Lower leg skin (tissue), 3 donors: ENCODE measurements at regions not wholly inside any gene's neighbourhood (a gene's known extent, or its start where the extent isn't known, plus 50 kb on each side); places are given as distances from the start of the nearest gene placed in this dataset.

Source experiments
- POLR2A ChIP-seq, 2 donors: fragments of 450-650 bp; IDR thresholded peaks; one replicate each; pipeline ENCODE4 v1.6.1; 2016 to 2017; ENCODE audit warnings: antibody characterized with exemption in 2 of 2, mild to moderate bottlenecking in 1 of 2, moderate library complexity in 1 of 2
- TF ChIP-seq, protein P1 (sequence below), 3 donors: fragments of 450-650 bp; IDR thresholded peaks; one replicate each; pipeline ENCODE4 v1.5.1; 2016; ENCODE audit warnings: antibody characterized with exemption in 3 of 3, mild to moderate bottlenecking in 3 of 3, moderate library complexity in 2 of 3

DNA sequence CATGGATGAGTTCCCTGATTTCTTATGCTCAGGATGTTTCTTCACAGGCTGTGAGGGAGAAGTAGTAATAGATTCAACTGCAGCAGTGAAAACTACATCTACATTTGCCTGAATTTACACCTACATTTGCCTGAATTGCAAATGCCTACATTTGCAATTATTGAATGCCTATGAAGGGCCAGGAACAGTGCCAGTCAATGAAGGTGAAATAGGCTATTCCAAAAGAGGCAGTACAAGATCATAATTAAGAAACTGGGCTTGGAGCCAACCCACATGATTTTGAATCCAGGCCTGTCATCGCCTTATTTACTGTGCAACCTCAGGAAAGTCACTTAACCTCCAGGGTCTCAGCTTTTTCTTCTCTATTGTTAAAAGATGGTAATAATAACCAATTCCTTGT, 1353.3 kb downstream of the FAM181B start:
- TF ChIP-seq, protein P1, sequence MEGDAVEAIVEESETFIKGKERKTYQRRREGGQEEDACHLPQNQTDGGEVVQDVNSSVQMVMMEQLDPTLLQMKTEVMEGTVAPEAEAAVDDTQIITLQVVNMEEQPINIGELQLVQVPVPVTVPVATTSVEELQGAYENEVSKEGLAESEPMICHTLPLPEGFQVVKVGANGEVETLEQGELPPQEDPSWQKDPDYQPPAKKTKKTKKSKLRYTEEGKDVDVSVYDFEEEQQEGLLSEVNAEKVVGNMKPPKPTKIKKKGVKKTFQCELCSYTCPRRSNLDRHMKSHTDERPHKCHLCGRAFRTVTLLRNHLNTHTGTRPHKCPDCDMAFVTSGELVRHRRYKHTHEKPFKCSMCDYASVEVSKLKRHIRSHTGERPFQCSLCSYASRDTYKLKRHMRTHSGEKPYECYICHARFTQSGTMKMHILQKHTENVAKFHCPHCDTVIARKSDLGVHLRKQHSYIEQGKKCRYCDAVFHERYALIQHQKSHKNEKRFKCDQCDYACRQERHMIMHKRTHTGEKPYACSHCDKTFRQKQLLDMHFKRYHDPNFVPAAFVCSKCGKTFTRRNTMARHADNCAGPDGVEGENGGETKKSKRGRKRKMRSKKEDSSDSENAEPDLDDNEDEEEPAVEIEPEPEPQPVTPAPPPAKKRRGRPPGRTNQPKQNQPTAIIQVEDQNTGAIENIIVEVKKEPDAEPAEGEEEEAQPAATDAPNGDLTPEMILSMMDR (IDR thresholded peaks at IDR 0.05): no peak
- no peak for TF ChIP-seq POLR2A (IDR thresholded peaks at IDR 0.05)
